ENCODE measurements at regions not wholly inside any gene's neighbourhood (a gene's known extent, or its start where the extent isn't known, plus 50 kb on each side); places are given as distances from the start of the nearest gene placed in this dataset.

- no peak overlapping the region for H3K4me3 ChIP-seq
- H3K27me3 ChIP-seq = no peaks in the 10 kb centered on the region
- 38% methylated on average over 1 of the region's 1 CpG for WGBS (ENCODE audit: low lambda C conversion rate, missing lambda C conversion rate)
- TF ChIP-seq EZH2 (IDR thresholded peaks at IDR 0.05; ENCODE audit: borderline replicate concordance) = no peak
- TF ChIP-seq EZH2phosphoT487 (IDR thresholded peaks at IDR 0.05; ENCODE audit: low read depth, severe bottlenecking, unreplicated experiment) = no peak
- TF ChIP-seq, protein P1, sequence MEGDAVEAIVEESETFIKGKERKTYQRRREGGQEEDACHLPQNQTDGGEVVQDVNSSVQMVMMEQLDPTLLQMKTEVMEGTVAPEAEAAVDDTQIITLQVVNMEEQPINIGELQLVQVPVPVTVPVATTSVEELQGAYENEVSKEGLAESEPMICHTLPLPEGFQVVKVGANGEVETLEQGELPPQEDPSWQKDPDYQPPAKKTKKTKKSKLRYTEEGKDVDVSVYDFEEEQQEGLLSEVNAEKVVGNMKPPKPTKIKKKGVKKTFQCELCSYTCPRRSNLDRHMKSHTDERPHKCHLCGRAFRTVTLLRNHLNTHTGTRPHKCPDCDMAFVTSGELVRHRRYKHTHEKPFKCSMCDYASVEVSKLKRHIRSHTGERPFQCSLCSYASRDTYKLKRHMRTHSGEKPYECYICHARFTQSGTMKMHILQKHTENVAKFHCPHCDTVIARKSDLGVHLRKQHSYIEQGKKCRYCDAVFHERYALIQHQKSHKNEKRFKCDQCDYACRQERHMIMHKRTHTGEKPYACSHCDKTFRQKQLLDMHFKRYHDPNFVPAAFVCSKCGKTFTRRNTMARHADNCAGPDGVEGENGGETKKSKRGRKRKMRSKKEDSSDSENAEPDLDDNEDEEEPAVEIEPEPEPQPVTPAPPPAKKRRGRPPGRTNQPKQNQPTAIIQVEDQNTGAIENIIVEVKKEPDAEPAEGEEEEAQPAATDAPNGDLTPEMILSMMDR (IDR thresholded peaks at IDR 0.05; ENCODE audit: poor library complexity) = no peak
- H4K20me1 ChIP-seq (ENCODE audit: insufficient read depth, poor library complexity, severe bottlenecking) = no peaks in the 10 kb centered on the region
- no peak for DNase-seq (ENCODE audit: low spot score)
- no peaks in the 10 kb centered on the region for H3K9me2 ChIP-seq (replicated peaks; ENCODE audit: insufficient read depth)
- H3K27ac ChIP-seq = no peak overlapping the region
- no peaks in the 10 kb centered on the region for H3K4me1 ChIP-seq (ENCODE audit: insufficient read depth)
- H3K36me3 ChIP-seq (replicated peaks; ENCODE audit: insufficient read depth, low read depth) = no peaks in the 10 kb centered on the region
- no peaks in the 10 kb centered on the region for H3K9me3 ChIP-seq (ENCODE audit: low read depth)
- H3K4me2 ChIP-seq = no peak overlapping the region
- no peaks in the 10 kb centered on the region for H3K79me2 ChIP-seq
- no peak overlapping the region for H2AFZ ChIP-seq
These were observed 803.7 kb downstream of the TLE4 start for GRCh38 chr9:80375477-80375876.

- WGBS (ENCODE audit: low lambda C conversion rate, missing lambda C conversion rate) = 80% methylated on average over 2 of the region's 2 CpGs
- H3K27me3 ChIP-seq = no peaks in the 10 kb centered on the region
- H3K36me3 ChIP-seq (replicated peaks; ENCODE audit: insufficient read depth, low read depth) = no peaks in the 10 kb centered on the region
- no peaks in the 10 kb centered on the region for H3K9me3 ChIP-seq (ENCODE audit: low read depth)
- H3K4me1 ChIP-seq (ENCODE audit: insufficient read depth) = no peaks in the 10 kb centered on the region
- H2AFZ ChIP-seq = no peak overlapping the region
- no peaks in the 10 kb centered on the region for H3K9me2 ChIP-seq (replicated peaks; ENCODE audit: insufficient read depth)
- no peak for DNase-seq (ENCODE audit: low spot score)
- H3K4me3 ChIP-seq = no peak overlapping the region
- H4K20me1 ChIP-seq (ENCODE audit: insufficient read depth, poor library complexity, severe bottlenecking) = no peaks in the 10 kb centered on the region
- H3K27ac ChIP-seq = no peak overlapping the region
- no peak overlapping the region for H3K4me2 ChIP-seq
- TF ChIP-seq EZH2 (IDR thresholded peaks at IDR 0.05; ENCODE audit: borderline replicate concordance) = no peak
- TF ChIP-seq EZH2phosphoT487 (IDR thresholded peaks at IDR 0.05; ENCODE audit: low read depth, severe bottlenecking, unreplicated experiment) = no peak
- TF ChIP-seq, protein P1 (IDR thresholded peaks at IDR 0.05; ENCODE audit: poor library complexity) = no peak
- no peaks in the 10 kb centered on the region for H3K79me2 ChIP-seq
These were observed 797.9 kb downstream of the TLE4 start for GRCh38 chr9:80369641-80370040.

GRCh38 chr9:80366626-80367025, 794.9 kb downstream of the TLE4 start:
- no peak for DNase-seq (ENCODE audit: low spot score)

More at GRCh38 chr9:80366626-80367025, 794.9 kb downstream of the TLE4 start:
- WGBS (ENCODE audit: low lambda C conversion rate, missing lambda C conversion rate) = 42% methylated on average over 2 of the region's 2 CpGs
- Histone ChIP-seq H4K20me1 (ENCODE audit: insufficient read depth, poor library complexity, severe bottlenecking) (no peaks in the 10 kb centered on the region), H3K27me3 (no peaks in the 10 kb centered on the region), H3K36me3 (replicated peaks; ENCODE audit: insufficient read depth, low read depth) (no peaks in the 10 kb centered on the region), H3K27ac (no peak overlapping the region), H3K9me2 (replicated peaks; ENCODE audit: insufficient read depth) (no peaks in the 10 kb centered on the region), H2AFZ (no peak overlapping the region), H3K79me2 (no peaks in the 10 kb centered on the region), H3K9me3 (ENCODE audit: low read depth) (no peaks in the 10 kb centered on the region), H3K4me3 (no peak overlapping the region), H3K4me1 (ENCODE audit: insufficient read depth) (no peaks in the 10 kb centered on the region), H3K4me2 (no peak overlapping the region)
- TF ChIP-seq EZH2 (IDR thresholded peaks at IDR 0.05; ENCODE audit: borderline replicate concordance) = no peak
- TF ChIP-seq, protein P1 (IDR thresholded peaks at IDR 0.05; ENCODE audit: poor library complexity) = no peak

All from hepatocyte (in vitro differentiated cells).